ENCODE measurements at regions not wholly inside any gene's neighbourhood (a gene's known extent, or its start where the extent isn't known, plus 50 kb on each side); places are given as distances from the start of the nearest gene placed in this dataset.
"Not testable (repeated sequence)": the region's sequence is repeated elsewhere in the genome, so short reads cannot be mapped to it uniquely, and the experiment has no call there.

- TF ChIP-seq, protein P1, sequence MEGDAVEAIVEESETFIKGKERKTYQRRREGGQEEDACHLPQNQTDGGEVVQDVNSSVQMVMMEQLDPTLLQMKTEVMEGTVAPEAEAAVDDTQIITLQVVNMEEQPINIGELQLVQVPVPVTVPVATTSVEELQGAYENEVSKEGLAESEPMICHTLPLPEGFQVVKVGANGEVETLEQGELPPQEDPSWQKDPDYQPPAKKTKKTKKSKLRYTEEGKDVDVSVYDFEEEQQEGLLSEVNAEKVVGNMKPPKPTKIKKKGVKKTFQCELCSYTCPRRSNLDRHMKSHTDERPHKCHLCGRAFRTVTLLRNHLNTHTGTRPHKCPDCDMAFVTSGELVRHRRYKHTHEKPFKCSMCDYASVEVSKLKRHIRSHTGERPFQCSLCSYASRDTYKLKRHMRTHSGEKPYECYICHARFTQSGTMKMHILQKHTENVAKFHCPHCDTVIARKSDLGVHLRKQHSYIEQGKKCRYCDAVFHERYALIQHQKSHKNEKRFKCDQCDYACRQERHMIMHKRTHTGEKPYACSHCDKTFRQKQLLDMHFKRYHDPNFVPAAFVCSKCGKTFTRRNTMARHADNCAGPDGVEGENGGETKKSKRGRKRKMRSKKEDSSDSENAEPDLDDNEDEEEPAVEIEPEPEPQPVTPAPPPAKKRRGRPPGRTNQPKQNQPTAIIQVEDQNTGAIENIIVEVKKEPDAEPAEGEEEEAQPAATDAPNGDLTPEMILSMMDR (IDR thresholded peaks at IDR 0.05): not testable (repeated sequence)
- TF ChIP-seq ZFX (IDR thresholded peaks at IDR 0.05; ENCODE audit: borderline replicate concordance): not testable (repeated sequence)
These were observed 217.5 kb downstream of the FOXD4L6 start for GRCh38 chr9:40910995-40911394.

Measured in 22Rv1 (cell line).